B cell (primary cell): ENCODE measurements at regions not wholly inside any gene's neighbourhood (a gene's known extent, or its start where the extent isn't known, plus 50 kb on each side); places are given as distances from the start of the nearest gene placed in this dataset.

Experiments used
- ATAC-seq: fragments of 200-7000 bp; cut with Tn5 transposase; one replicate; pipeline ENCODE4 v1.10.0; 2021; ENCODE audit warnings: low read depth, mild to moderate bottlenecking, moderate number of reproducible peaks, moderate library complexity
- CTCF ChIA-PET: fragments of 350-600 bp; sonication (Branson Sonifier 250); formaldehyde crosslinking; loops from one replicate; lab custom pipeline; 2021; ENCODE audit warnings: antibody characterized with exemption, inconsistent platforms; lab: Charles Lee
- POLR2A ChIA-PET: fragments of 350-600 bp; sonication (Branson Sonifier 250); formaldehyde crosslinking; loops from one replicate; lab custom pipeline; 2021; ENCODE audit warnings: antibody characterized with exemption; lab: Charles Lee
- DNase-seq: peaks from one replicate; pipeline ENCODE4 v3.0.0; 2013
- H2AFZ ChIP-seq: 2 replicates; pipeline ENCODE4 v1.6.1; 2012; ENCODE audit warnings: mild to moderate bottlenecking, low read depth, low read length; ENCODE audit not compliant: insufficient read depth, poor library complexity, severe bottlenecking
- H3K27ac ChIP-seq, 2 donors: 1 replicate in 1 of 2; 2 replicates in 1 of 2; pipeline ENCODE4 v1.5.1; 2012 to 2013; ENCODE audit warnings: low read length in 2 of 2, mild to moderate bottlenecking in 2 of 2, moderate library complexity in 1 of 2
- H3K27me3 ChIP-seq, 4 experiments: fragments of 200-600 bp in 1 of 4; sonication (generic) in 1 of 4; replicated peaks in 1 of 4; 1 replicate in 2 of 4; 2 replicates in 2 of 4; pipeline versions ENCODE4 v1.6.1 to v1.7.0; 2013 to 2016; ENCODE audit warnings: low read length in 3 of 4, mild to moderate bottlenecking in 2 of 4, mixed read lengths in 1 of 4, moderate library complexity in 1 of 4; ENCODE audit not compliant: insufficient read depth in 4 of 4, control insufficient read depth in 3 of 4; ENCODE audit errors: control extremely low read depth in 1 of 4
- H3K36me3 ChIP-seq, 2 experiments: replicated peaks in 1 of 2; 1 replicate in 1 of 2; 2 replicates in 1 of 2; pipeline versions ENCODE4 v1.6.1 to v1.7.1; 2013; ENCODE audit warnings: low read length in 1 of 2; ENCODE audit not compliant: insufficient read depth in 2 of 2, control insufficient read depth in 1 of 2; ENCODE audit errors: control extremely low read depth in 1 of 2, extremely low read depth in 1 of 2
- H3K4me1 ChIP-seq, 2 donors: fragments of 200-600 bp in 1 of 2; sonication (generic) in 1 of 2; 1 replicate in 1 of 2; 2 replicates in 1 of 2; pipeline versions ENCODE4 v1.5.1 to v1.6.1; 2013 to 2017; ENCODE audit warnings: low read length in 2 of 2; ENCODE audit not compliant: control insufficient read depth in 2 of 2, insufficient read depth in 2 of 2
- H3K4me2 ChIP-seq: replicated peaks from 2 replicates; pipeline ENCODE3; 2012; ENCODE audit warnings: mild to moderate bottlenecking, low read depth, low read length; ENCODE audit not compliant: poor library complexity, severe bottlenecking
- H3K4me3 ChIP-seq, 5 experiments: fragments of 200-600 bp in 1 of 5; sonication (generic) in 1 of 5; 1 replicate in 3 of 5; 2 replicates in 2 of 5; pipeline versions ENCODE4 v1.5.1 to v1.7.0; 2011 to 2016; ENCODE audit warnings: low read length in 4 of 5, mild to moderate bottlenecking in 4 of 5, low read depth in 2 of 5, control low read depth in 1 of 5, moderate library complexity in 1 of 5; ENCODE audit not compliant: insufficient read depth in 1 of 5; ENCODE audit errors: control extremely low read depth in 1 of 5, extremely low read depth in 1 of 5
- H3K79me2 ChIP-seq: fragments of 200-600 bp; sonication (generic); one replicate; pipeline ENCODE4 v1.6.0; 2016; ENCODE audit warnings: low read length; ENCODE audit not compliant: control insufficient read depth, insufficient read depth
- H3K9ac ChIP-seq: fragments of 200-600 bp; sonication (generic); 2 replicates; pipeline ENCODE4 v1.6.1; 2017; ENCODE audit warnings: mild to moderate bottlenecking, low read length, moderate library complexity
- H3K9me3 ChIP-seq, 3 donors: one replicate each; pipeline versions ENCODE4 v1.6.1 to v1.7.1; 2013; ENCODE audit warnings: low read length in 2 of 3; ENCODE audit not compliant: control insufficient read depth in 2 of 3, insufficient read depth in 1 of 3; ENCODE audit errors: control extremely low read depth in 1 of 3
- H4K20me1 ChIP-seq: 2 replicates; pipeline ENCODE4 v1.6.0; 2012; ENCODE audit warnings: mild to moderate bottlenecking, low read length; ENCODE audit not compliant: insufficient read depth, control insufficient read depth, poor library complexity, severe bottlenecking
- H3K27ac Mint-ChIP-seq: one replicate; pipeline ENCODE4 v1.8.0; 2021; ENCODE audit warnings: mixed read lengths
- H3K27me3 Mint-ChIP-seq: one replicate; pipeline ENCODE4 v1.8.0; 2021; ENCODE audit warnings: mixed read lengths
- H3K4me1 Mint-ChIP-seq: one replicate; pipeline ENCODE4 v1.8.0; 2021; ENCODE audit warnings: mixed read lengths
- H3K4me3 Mint-ChIP-seq: one replicate; pipeline ENCODE4 v1.8.0; 2021; ENCODE audit warnings: mixed read lengths
- H3K9me3 Mint-ChIP-seq: one replicate; pipeline ENCODE4 v1.8.0; 2022; ENCODE audit warnings: mixed read lengths; ENCODE audit not compliant: insufficient read depth
- CTCF ChIP-seq: fragments of 200-600 bp; IDR thresholded peaks from one replicate; pipeline ENCODE4 v1.8.0; 2022; ENCODE audit warnings: antibody characterized with exemption, mild to moderate bottlenecking
- EZH2 ChIP-seq: IDR thresholded peaks from 2 replicates; pipeline ENCODE4 v1.6.1; 2012; ENCODE audit warnings: borderline replicate concordance, low read depth, mild to moderate bottlenecking, moderate library complexity, low read length; ENCODE audit not compliant: insufficient read depth, poor library complexity, severe bottlenecking
- WGBS: methylation state at CpG from one replicate; pipeline ENCODE4 v1.1.5; 2013; ENCODE audit warnings: missing lambda C conversion rate; ENCODE audit not compliant: insufficient coverage; 5-methylcytosine and 5-hydroxymethylcytosine counted together
- intact Hi-C: fragments of 100-400 bp; cut with micrococcal nuclease; formaldehyde crosslinking; loops from one replicate; pipeline ENCODE4 v1.10.0; 2022

- H4K20me1 ChIP-seq = no peaks in the 10 kb centered on the region
- ATAC-seq = no peak
- no peak overlapping the region for H2AFZ ChIP-seq
- H3K4me3 Mint-ChIP-seq = no peak overlapping the region
- 89% methylated on average over 2 of the region's 2 CpGs for WGBS
- no peak overlapping the region for H3K4me2 ChIP-seq
- no peaks in the 10 kb centered on the region for H3K36me3 ChIP-seq
- no peaks in the 10 kb centered on the region for H3K9me3 ChIP-seq
- ChIA-PET CTCF (no interaction called here), POLR2A (no interaction called here)
- no peaks in the 10 kb centered on the region for H3K79me2 ChIP-seq
- H3K4me3 ChIP-seq = no peak overlapping the region
- DNase-seq = no peak
- intact Hi-C loops = no loop called here
- H3K4me1 ChIP-seq = no peaks in the 10 kb centered on the region
- no peak overlapping the region for H3K9ac ChIP-seq
- H3K27ac Mint-ChIP-seq = no peak overlapping the region
- TF ChIP-seq EZH2 (no peak), CTCF (no peak)
- no peaks in the 10 kb centered on the region for H3K27me3 ChIP-seq
- H3K27ac ChIP-seq = no peak overlapping the region
- H3K4me1 Mint-ChIP-seq = no peaks in the 10 kb centered on the region
- H3K27me3 Mint-ChIP-seq = no peaks in the 10 kb centered on the region
- H3K9me3 Mint-ChIP-seq = no peaks in the 10 kb centered on the region
These were observed 212.4 kb upstream of the SPAG17 start for GRCh38 chr1:118397496-118397859.

GRCh38 chr1:118396829-118397495 is 211.9 kb upstream of the SPAG17 start:
- H3K9me3 Mint-ChIP-seq = no peaks in the 10 kb centered on the region
- H3K4me1 Mint-ChIP-seq = no peaks in the 10 kb centered on the region
- H3K27ac Mint-ChIP-seq = no peak overlapping the region
- TF ChIP-seq EZH2 (no peak), CTCF (no peak)
- DNase-seq (no peak), ATAC-seq (no peak)
- no peak overlapping the region for H2AFZ ChIP-seq
- H3K4me2 ChIP-seq = no peak overlapping the region
- intact Hi-C loops = no loop called here
- CTCF ChIA-PET = no interaction called here
- no peak overlapping the region for H3K27ac ChIP-seq
- 88% methylated on average over 4 of the region's 4 CpGs for WGBS
- no peaks in the 10 kb centered on the region for H3K9me3 ChIP-seq
- H3K4me1 ChIP-seq = no peaks in the 10 kb centered on the region
- no peaks in the 10 kb centered on the region for H3K36me3 ChIP-seq
- POLR2A ChIA-PET = no interaction called here
- no peaks in the 10 kb centered on the region for H3K27me3 Mint-ChIP-seq
- no peak overlapping the region for H3K4me3 Mint-ChIP-seq
- no peak overlapping the region for H3K9ac ChIP-seq
- no peaks in the 10 kb centered on the region for H3K79me2 ChIP-seq
- no peaks in the 10 kb centered on the region for H4K20me1 ChIP-seq
- no peaks in the 10 kb centered on the region for H3K27me3 ChIP-seq
- H3K4me3 ChIP-seq = no peak overlapping the region
